Tibial nerve (tissue), 4 donors: ENCODE measurements at regions not wholly inside any gene's neighbourhood (a gene's known extent, or its start where the extent isn't known, plus 50 kb on each side); places are given as distances from the start of the nearest gene placed in this dataset.
A peak's percentile ranks its signal among the peaks of the same experiment; 100 is the strongest.

Experiments
- DNase-seq, 2 donors: peaks; one replicate each; pipeline ENCODE4 v3.0.0-alpha.2; 2019; ENCODE audit warnings: low spot score in 2 of 2
- H3K27ac ChIP-seq, 4 donors: fragments of 200-600 bp; sonication (generic) in 3 of 4; one replicate each; pipeline ENCODE4 v1.5.1; 2017 to 2019; ENCODE audit warnings: mild to moderate bottlenecking in 1 of 4
- H3K27me3 ChIP-seq, 2 donors: fragments of 200-600 bp; sonication (generic) in 1 of 2; one replicate each; pipeline versions ENCODE4 v1.5.1 to v1.6.0; 2017 to 2019
- H3K36me3 ChIP-seq, 3 donors: fragments of 200-600 bp; sonication (generic); one replicate each; pipeline ENCODE4 v1.5.1; 2018 to 2019
- H3K4me1 ChIP-seq, 4 donors: fragments of 200-600 bp; sonication (generic) in 3 of 4; one replicate each; pipeline ENCODE4 v1.5.1; 2017 to 2019
- H3K4me3 ChIP-seq, 4 donors: fragments of 200-600 bp; sonication (generic) in 3 of 4; one replicate each; pipeline ENCODE4 v1.5.1; 2017 to 2019; ENCODE audit warnings: mild to moderate bottlenecking in 1 of 4, moderate library complexity in 1 of 4
- H3K9me3 ChIP-seq, 4 donors: fragments of 200-600 bp; sonication (generic) in 3 of 4; one replicate each; pipeline ENCODE4 v1.5.1; 2017 to 2019
- EP300 ChIP-seq, 2 donors: sonication (generic); formaldehyde crosslinking; IDR thresholded peaks; one replicate each; pipeline ENCODE4 v1.6.1; 2017; ENCODE audit warnings: antibody characterized with exemption in 2 of 2, mild to moderate bottlenecking in 1 of 2
- POLR2A ChIP-seq, 2 donors: fragments of 450-650 bp; IDR thresholded peaks; one replicate each; pipeline ENCODE4 v1.6.1; 2017; ENCODE audit warnings: antibody characterized with exemption in 2 of 2, mild to moderate bottlenecking in 2 of 2, moderate library complexity in 2 of 2
- WGBS, 2 donors: methylation state at CpG; one replicate each; pipeline ENCODE4 v1.1.5; 2018; 5-methylcytosine and 5-hydroxymethylcytosine counted together
- TF ChIP-seq, protein P1 (sequence below), 5 experiments: fragments of 200-600 bp in 3 of 5; fragments of 450-650 bp in 2 of 5; sonication (generic) in 3 of 5; IDR thresholded peaks; one replicate each; pipeline ENCODE4 v1.5.1; 2016 to 2019; ENCODE audit warnings: antibody characterized with exemption in 5 of 5, mild to moderate bottlenecking in 3 of 5, moderate library complexity in 2 of 5

DNA sequence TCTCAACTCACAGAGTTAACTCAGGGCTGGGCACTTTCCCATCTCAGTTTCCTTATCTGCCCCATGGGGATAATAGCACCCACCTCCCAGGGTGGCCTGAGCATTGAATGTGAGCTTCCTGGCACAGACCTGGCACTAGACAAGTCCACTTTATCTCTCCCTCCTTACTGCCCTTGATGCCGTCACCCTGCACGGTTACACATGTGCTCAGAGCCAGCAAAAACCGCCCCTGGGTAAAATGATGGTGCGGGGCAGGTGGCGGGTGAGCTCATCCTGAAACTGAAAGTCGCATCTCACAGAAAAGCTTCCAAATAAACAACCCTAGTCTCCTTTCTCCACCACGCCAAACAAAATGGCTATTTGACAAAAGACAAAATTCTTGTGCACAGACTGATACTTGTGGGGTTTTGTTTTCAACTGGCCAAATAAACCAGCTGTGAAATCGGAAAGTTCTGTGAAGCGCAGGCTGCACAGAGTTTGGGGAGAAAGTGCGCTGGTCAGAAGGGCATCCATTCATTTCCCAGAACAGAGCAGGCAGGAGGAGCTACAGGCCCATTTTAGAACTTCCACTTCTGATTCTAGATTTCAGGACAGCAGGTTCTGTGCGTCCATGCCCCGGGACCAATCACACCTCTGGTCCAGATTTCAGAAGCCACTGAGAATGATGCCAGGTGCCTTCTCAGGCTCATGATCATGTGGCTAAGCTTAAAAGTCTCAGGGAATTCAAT lies 138.1 kb downstream of the SHANK2 start:
- Histone ChIP-seq H3K27ac (no peak overlapping the region), H3K36me3 (no peaks in the 10 kb centered on the region), H3K27me3 (no peaks in the 10 kb centered on the region), H3K9me3 (no peaks in the 10 kb centered on the region), H3K4me1 (peaks cover 0 to 2% (median 0%) of the 10 kb centered on the region in 4 donors), H3K4me3 (peak overlapping the region in 1 of 4 donors; percentile 3)
- 65 to 68% methylated on average over 12 of the region's 12 CpGs for WGBS, 2 donors
- TF ChIP-seq, protein P1, sequence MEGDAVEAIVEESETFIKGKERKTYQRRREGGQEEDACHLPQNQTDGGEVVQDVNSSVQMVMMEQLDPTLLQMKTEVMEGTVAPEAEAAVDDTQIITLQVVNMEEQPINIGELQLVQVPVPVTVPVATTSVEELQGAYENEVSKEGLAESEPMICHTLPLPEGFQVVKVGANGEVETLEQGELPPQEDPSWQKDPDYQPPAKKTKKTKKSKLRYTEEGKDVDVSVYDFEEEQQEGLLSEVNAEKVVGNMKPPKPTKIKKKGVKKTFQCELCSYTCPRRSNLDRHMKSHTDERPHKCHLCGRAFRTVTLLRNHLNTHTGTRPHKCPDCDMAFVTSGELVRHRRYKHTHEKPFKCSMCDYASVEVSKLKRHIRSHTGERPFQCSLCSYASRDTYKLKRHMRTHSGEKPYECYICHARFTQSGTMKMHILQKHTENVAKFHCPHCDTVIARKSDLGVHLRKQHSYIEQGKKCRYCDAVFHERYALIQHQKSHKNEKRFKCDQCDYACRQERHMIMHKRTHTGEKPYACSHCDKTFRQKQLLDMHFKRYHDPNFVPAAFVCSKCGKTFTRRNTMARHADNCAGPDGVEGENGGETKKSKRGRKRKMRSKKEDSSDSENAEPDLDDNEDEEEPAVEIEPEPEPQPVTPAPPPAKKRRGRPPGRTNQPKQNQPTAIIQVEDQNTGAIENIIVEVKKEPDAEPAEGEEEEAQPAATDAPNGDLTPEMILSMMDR (IDR thresholded peaks at IDR 0.05) = no peak
- TF ChIP-seq EP300 (IDR thresholded peaks at IDR 0.05) = no peak
- no peak for TF ChIP-seq POLR2A (IDR thresholded peaks at IDR 0.05)
- DNase-seq = no peak

- no peak for TF ChIP-seq POLR2A (IDR thresholded peaks at IDR 0.05)
- TF ChIP-seq, protein P1 (IDR thresholded peaks at IDR 0.05) = no peak
- WGBS, 2 donors = 69 to 76% methylated on average over 16 of the region's 16 CpGs
- Histone ChIP-seq H3K9me3 (no peaks in the 10 kb centered on the region), H3K36me3 (no peaks in the 10 kb centered on the region), H3K27me3 (no peaks in the 10 kb centered on the region), H3K27ac (no peak overlapping the region), H3K4me3 (no peak overlapping the region), H3K4me1 (peaks cover 0 to 2% (median 0%) of the 10 kb centered on the region in 4 donors)
- no peak for DNase-seq
These were observed 139.4 kb downstream of the SHANK2 start for GRCh38 chr11:71112990-71113389.

GRCh38 chr11:71112454-71112853 lies 139.9 kb downstream of the SHANK2 start:
- no peak for DNase-seq
- H3K27me3 ChIP-seq = no peaks in the 10 kb centered on the region

GRCh38 chr11:71109586-71109985 lies 142.8 kb downstream of the SHANK2 start:
- DNase-seq = no peak
- no peak overlapping the region for H3K4me3 ChIP-seq

More at GRCh38 chr11:71112454-71112853, 139.9 kb downstream of the SHANK2 start:
- no peaks in the 10 kb centered on the region for H3K36me3 ChIP-seq
- peaks cover 0 to 2% (median 0%) of the 10 kb centered on the region in 4 donors for H3K4me1 ChIP-seq
- TF ChIP-seq, protein P1 (IDR thresholded peaks at IDR 0.05) = no peak
- no peak for TF ChIP-seq POLR2A (IDR thresholded peaks at IDR 0.05)
- no peak for TF ChIP-seq EP300 (IDR thresholded peaks at IDR 0.05)
- H3K9me3 ChIP-seq = no peaks in the 10 kb centered on the region
- 49 to 55% methylated on average over 9 of the region's 9 CpGs for WGBS, 2 donors
- no peak overlapping the region for H3K27ac ChIP-seq
- no peak overlapping the region for H3K4me3 ChIP-seq

GRCh38 chr11:71109186-71109585 lies 143.2 kb downstream of the SHANK2 start:
- Histone ChIP-seq H3K27me3 (no peaks in the 10 kb centered on the region), H3K4me1 (peaks cover 0 to 2% (median 0%) of the 10 kb centered on the region in 4 donors), H3K9me3 (no peaks in the 10 kb centered on the region), H3K27ac (no peak overlapping the region), H3K4me3 (no peak overlapping the region), H3K36me3 (no peaks in the 10 kb centered on the region)
- WGBS, 2 donors = 92 to 95% methylated on average over 2 to 9 of the region's 9 CpGs
- DNase-seq = no peak
- TF ChIP-seq EP300 (IDR thresholded peaks at IDR 0.05) (no peak), POLR2A (IDR thresholded peaks at IDR 0.05) (no peak)
- TF ChIP-seq, protein P1 (IDR thresholded peaks at IDR 0.05) = no peak

More at GRCh38 chr11:71109586-71109985, 142.8 kb downstream of the SHANK2 start:
- 94% methylated on average over 13 of the region's 13 CpGs for WGBS, 2 donors
- Histone ChIP-seq H3K27ac (no peak overlapping the region), H3K4me1 (peaks cover 0 to 2% (median 0%) of the 10 kb centered on the region in 4 donors), H3K36me3 (no peaks in the 10 kb centered on the region), H3K9me3 (no peaks in the 10 kb centered on the region), H3K27me3 (no peaks in the 10 kb centered on the region)
- no peak for TF ChIP-seq POLR2A (IDR thresholded peaks at IDR 0.05)
- TF ChIP-seq, protein P1 (IDR thresholded peaks at IDR 0.05) = no peak
- TF ChIP-seq EP300 (IDR thresholded peaks at IDR 0.05) = no peak
